Loucy (cell line): ENCODE measurements at regions not wholly inside any gene's neighbourhood (a gene's known extent, or its start where the extent isn't known, plus 50 kb on each side); places are given as distances from the start of the nearest gene placed in this dataset.

Source experiments
- H2AFZ ChIP-seq: fragments of 200-600 bp; sonication (generic); 2 replicates; pipeline ENCODE4 v1.6.0; 2016; ENCODE audit warnings: antibody characterized with exemption, mild to moderate bottlenecking, low read length, moderate library complexity
- H3F3A ChIP-seq: fragments of 200-600 bp; 2 replicates; pipeline ENCODE4 v1.6.0; 2016; ENCODE audit warnings: antibody characterized with exemption, low read depth, mild to moderate bottlenecking
- H3K27me3 ChIP-seq: fragments of 200-600 bp; sonication (generic); 2 replicates; pipeline ENCODE4 v1.6.1; 2014; ENCODE audit warnings: low read length, mild to moderate bottlenecking; ENCODE audit not compliant: insufficient read depth, poor library complexity, severe bottlenecking
- H3K36me3 ChIP-seq: fragments of 200-600 bp; sonication (generic); 2 replicates; pipeline ENCODE4 v1.6.1; 2016; ENCODE audit warnings: low read length; ENCODE audit not compliant: insufficient read depth
- H3K4me1 ChIP-seq: fragments of 200-600 bp; sonication (generic); 2 replicates; pipeline ENCODE4 v1.5.1; 2014; ENCODE audit warnings: low read length, mild to moderate bottlenecking; ENCODE audit not compliant: insufficient read depth, poor library complexity, severe bottlenecking
- H3K4me2 ChIP-seq: fragments of 200-600 bp; sonication (generic); 2 replicates; pipeline ENCODE4 v1.6.0; 2014; ENCODE audit warnings: antibody characterized with exemption, low read length, low read depth, mild to moderate bottlenecking; ENCODE audit not compliant: poor library complexity, severe bottlenecking
- H3K4me3 ChIP-seq: fragments of 200-600 bp; sonication (generic); 2 replicates; pipeline ENCODE4 v1.5.1; 2014; ENCODE audit warnings: low read length, mild to moderate bottlenecking, mixed read lengths; ENCODE audit not compliant: poor library complexity, severe bottlenecking
- H3K79me2 ChIP-seq: fragments of 200-600 bp; sonication (generic); 2 replicates; pipeline ENCODE4 v1.6.1; 2014; ENCODE audit warnings: low read length; ENCODE audit not compliant: insufficient read depth
- H3K9ac ChIP-seq: fragments of 200-600 bp; sonication (generic); 2 replicates; pipeline ENCODE4 v1.6.0; 2014; ENCODE audit warnings: mild to moderate bottlenecking, low read depth, low read length, moderate library complexity; ENCODE audit not compliant: poor library complexity, severe bottlenecking
- H3K9me2 ChIP-seq: fragments of 200-600 bp; sonication (generic); replicated peaks from 2 replicates; pipeline ENCODE4 v1.6.1; 2016; ENCODE audit warnings: low read depth, low read length, mixed read lengths
- H3K9me3 ChIP-seq: fragments of 200-600 bp; sonication (generic); 2 replicates; pipeline ENCODE4 v1.6.1; 2014; ENCODE audit warnings: mild to moderate bottlenecking, antibody characterized with exemption, low read length, low read depth; ENCODE audit not compliant: insufficient read depth
- H4K20me1 ChIP-seq: fragments of 200-600 bp; sonication (generic); 2 replicates; pipeline ENCODE4 v1.6.0; 2014; ENCODE audit warnings: antibody characterized with exemption, low read length, mild to moderate bottlenecking; ENCODE audit not compliant: insufficient read depth, poor library complexity, severe bottlenecking
- EZH2phosphoT487 ChIP-seq: fragments of 200-600 bp; IDR thresholded peaks from 2 replicates; pipeline ENCODE4 v1.6.1; 2018; ENCODE audit warnings: antibody characterized with exemption, mild to moderate bottlenecking, moderate library complexity, borderline replicate concordance
- TF ChIP-seq, protein P1 (sequence below): fragments of 200-600 bp; sonication (generic); conservative IDR thresholded peaks from 2 replicates; pipeline ENCODE4 v1.5.1; 2014; ENCODE audit warnings: mild to moderate bottlenecking, antibody characterized with exemption, low read length

DNA sequence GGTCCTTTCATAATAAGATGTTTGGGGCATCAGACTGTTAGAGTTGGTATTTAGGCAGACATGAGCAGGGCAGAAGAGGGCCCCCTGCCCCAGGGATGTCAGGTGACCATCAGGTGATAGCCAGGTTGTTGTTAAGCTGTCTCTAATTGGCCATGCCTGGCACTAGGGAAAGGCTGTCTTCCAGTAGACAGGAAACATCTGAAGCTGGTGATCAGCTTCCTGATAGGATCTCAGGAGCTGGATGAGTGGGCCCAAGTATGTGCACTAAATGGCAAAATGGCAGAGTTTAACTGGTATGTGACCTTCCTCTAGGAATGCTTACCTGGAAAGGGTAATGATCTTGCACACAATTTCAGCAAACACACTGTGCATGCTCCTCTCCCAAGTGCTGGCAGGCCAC, 190.7 kb downstream of the CDH26 start:
- no peaks in the 10 kb centered on the region for H3F3A ChIP-seq
- H3K4me1 ChIP-seq, result peaks cover 9% of the 10 kb centered on the region
- H3K27me3 ChIP-seq, result no peaks in the 10 kb centered on the region
- TF ChIP-seq, protein P1, sequence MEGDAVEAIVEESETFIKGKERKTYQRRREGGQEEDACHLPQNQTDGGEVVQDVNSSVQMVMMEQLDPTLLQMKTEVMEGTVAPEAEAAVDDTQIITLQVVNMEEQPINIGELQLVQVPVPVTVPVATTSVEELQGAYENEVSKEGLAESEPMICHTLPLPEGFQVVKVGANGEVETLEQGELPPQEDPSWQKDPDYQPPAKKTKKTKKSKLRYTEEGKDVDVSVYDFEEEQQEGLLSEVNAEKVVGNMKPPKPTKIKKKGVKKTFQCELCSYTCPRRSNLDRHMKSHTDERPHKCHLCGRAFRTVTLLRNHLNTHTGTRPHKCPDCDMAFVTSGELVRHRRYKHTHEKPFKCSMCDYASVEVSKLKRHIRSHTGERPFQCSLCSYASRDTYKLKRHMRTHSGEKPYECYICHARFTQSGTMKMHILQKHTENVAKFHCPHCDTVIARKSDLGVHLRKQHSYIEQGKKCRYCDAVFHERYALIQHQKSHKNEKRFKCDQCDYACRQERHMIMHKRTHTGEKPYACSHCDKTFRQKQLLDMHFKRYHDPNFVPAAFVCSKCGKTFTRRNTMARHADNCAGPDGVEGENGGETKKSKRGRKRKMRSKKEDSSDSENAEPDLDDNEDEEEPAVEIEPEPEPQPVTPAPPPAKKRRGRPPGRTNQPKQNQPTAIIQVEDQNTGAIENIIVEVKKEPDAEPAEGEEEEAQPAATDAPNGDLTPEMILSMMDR, result no peak
- TF ChIP-seq EZH2phosphoT487, result no peak
- no peaks in the 10 kb centered on the region for H3K9me3 ChIP-seq
- H3K79me2 ChIP-seq, result no peaks in the 10 kb centered on the region
- no peak overlapping the region for H3K4me2 ChIP-seq
- no peak overlapping the region for H3K4me3 ChIP-seq
- H2AFZ ChIP-seq, result no peak overlapping the region
- H4K20me1 ChIP-seq, result no peaks in the 10 kb centered on the region
- no peak overlapping the region for H3K9ac ChIP-seq
- H3K9me2 ChIP-seq, result no peaks in the 10 kb centered on the region
- no peaks in the 10 kb centered on the region for H3K36me3 ChIP-seq

DNA sequence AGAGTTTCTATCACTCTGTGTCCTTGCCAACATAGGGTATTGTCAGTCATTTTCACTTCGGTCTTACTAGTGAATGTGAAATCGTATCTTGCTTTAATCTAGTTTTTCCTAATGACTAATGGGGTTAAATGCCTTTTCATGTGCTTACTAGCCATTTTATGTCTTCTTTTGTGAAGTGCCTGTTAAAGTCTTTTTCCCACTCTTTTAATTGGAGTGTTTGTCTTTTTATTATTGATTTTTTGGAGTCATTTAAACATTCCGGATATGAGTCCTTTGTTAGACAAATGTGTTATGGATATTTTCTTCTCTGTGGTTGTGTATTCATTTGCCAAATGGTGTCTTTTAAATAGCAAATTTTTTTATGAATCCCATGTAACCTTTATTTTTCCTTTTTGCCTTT, 194.6 kb downstream of the CDH26 start:
- Histone ChIP-seq H3K4me2 (no peak overlapping the region), H3K9ac (no peak overlapping the region), H3F3A (no peaks in the 10 kb centered on the region), H3K9me3 (peaks cover 8% of the 10 kb centered on the region; the same call in 1 of the 2 replicates), H3K9me2 (no peaks in the 10 kb centered on the region), H2AFZ (no peak overlapping the region), H3K79me2 (no peaks in the 10 kb centered on the region), H3K4me3 (no peak overlapping the region), H3K36me3 (peaks cover 14% of the 10 kb centered on the region; the same call in 1 of the 2 replicates), H3K4me1 (no peaks in the 10 kb centered on the region), H3K27me3 (no peaks in the 10 kb centered on the region), H4K20me1 (no peaks in the 10 kb centered on the region)
- TF ChIP-seq, protein P1, result no peak
- no peak for TF ChIP-seq EZH2phosphoT487

DNA sequence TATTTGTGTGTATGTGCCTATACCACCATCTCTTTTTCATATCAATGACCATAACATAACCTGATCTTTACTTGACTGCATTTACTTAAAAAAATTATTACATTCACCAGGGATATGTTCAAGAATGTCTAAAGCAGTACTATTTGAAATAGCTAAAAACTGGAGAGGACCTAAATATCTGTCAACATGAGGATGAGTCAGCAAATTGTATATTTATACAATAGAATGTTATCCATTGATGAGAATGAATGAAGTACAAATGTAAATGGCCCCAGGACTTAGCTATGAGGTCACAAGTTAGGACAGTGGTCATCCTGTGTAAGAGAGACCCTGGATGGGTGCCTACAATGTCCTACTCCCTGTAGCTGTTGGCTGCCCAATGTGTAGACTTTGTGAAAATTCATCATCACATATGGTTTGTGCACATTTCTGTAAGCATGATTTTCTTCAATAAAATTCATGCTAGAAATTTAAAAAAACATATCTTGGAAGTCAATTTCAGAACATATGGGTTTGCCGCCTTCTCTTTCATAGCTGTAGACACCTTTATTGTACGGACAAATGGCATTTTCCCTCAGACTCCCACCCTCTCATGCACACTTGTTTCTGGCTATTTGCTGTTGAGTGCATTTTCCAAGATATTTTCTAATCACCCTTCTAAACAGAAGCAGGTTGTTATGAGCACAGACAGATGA, 202.4 kb downstream of the CDH26 start:
- TF ChIP-seq, protein P1, result no peak
- no peak for TF ChIP-seq EZH2phosphoT487
- H3F3A ChIP-seq, result no peaks in the 10 kb centered on the region
- no peaks in the 10 kb centered on the region for H4K20me1 ChIP-seq
- H3K9ac ChIP-seq, result no peak overlapping the region
- H3K27me3 ChIP-seq, result no peaks in the 10 kb centered on the region
- no peaks in the 10 kb centered on the region for H3K79me2 ChIP-seq
- no peak overlapping the region for H3K4me3 ChIP-seq
- H3K4me1 ChIP-seq, result no peaks in the 10 kb centered on the region
- H3K9me3 ChIP-seq, result peaks cover 17% of the 10 kb centered on the region; the same call in 1 of the 2 replicates
- H3K9me2 ChIP-seq, result no peaks in the 10 kb centered on the region
- H2AFZ ChIP-seq, result no peak overlapping the region
- H3K36me3 ChIP-seq, result peaks cover 18% of the 10 kb centered on the region; the same call in 1 of the 2 replicates
- H3K4me2 ChIP-seq, result no peak overlapping the region
